Body of pancreas (tissue), 4 donors: ENCODE measurements at regions not wholly inside any gene's neighbourhood (a gene's known extent, or its start where the extent isn't known, plus 50 kb on each side); places are given as distances from the start of the nearest gene placed in this dataset.
A peak's percentile ranks its signal among the peaks of the same experiment; 100 is the strongest.

Source experiments
- ATAC-seq: fragments of 150-250 bp; one replicate; pipeline ENCODE4 v1.9.1; 2016
- DNase-seq, 4 donors: peaks; one replicate each; pipeline ENCODE4 v3.0.0-alpha.2; 2019
- H3K27ac ChIP-seq, 4 donors: fragments of 200-600 bp; sonication (generic); 1 replicate in 3 of 4; 2 replicates in 1 of 4; pipeline versions ENCODE4 v1.5.1 to v1.6.1; 2016 to 2019; ENCODE audit warnings: mild to moderate bottlenecking in 1 of 4, mixed read lengths in 1 of 4, moderate library complexity in 1 of 4
- H3K27me3 ChIP-seq, 2 donors: fragments of 200-600 bp; sonication (generic); one replicate each; pipeline ENCODE4 v1.6.0; 2016; ENCODE audit warnings: mild to moderate bottlenecking in 1 of 2
- H3K36me3 ChIP-seq, 2 donors: fragments of 200-600 bp; sonication (generic); replicated peaks in 1 of 2; 2 replicates each; pipeline ENCODE4 v1.5.1; 2016; ENCODE audit warnings: low read depth in 2 of 2; ENCODE audit not compliant: insufficient read depth in 1 of 2
- H3K4me1 ChIP-seq: fragments of 200-600 bp; sonication (generic); one replicate; pipeline ENCODE4 v1.6.0; 2016
- H3K4me3 ChIP-seq, 2 donors: fragments of 200-600 bp; sonication (generic); 1 replicate in 1 of 2; 2 replicates in 1 of 2; pipeline ENCODE4 v1.5.1; 2016 to 2019
- H3K9me3 ChIP-seq, 3 donors: fragments of 200-600 bp; sonication (generic); 1 replicate in 2 of 3; 2 replicates in 1 of 3; pipeline ENCODE4 v1.5.1; 2016
- CTCF ChIP-seq, 7 experiments: fragments of 450-650 bp in 4 of 7; fragments of 200-600 bp in 3 of 7; sonication (generic) in 3 of 7; IDR thresholded peaks; one replicate each; pipeline ENCODE4 v1.5.1; 2016 to 2019; ENCODE audit warnings: antibody characterized with exemption in 7 of 7
- POLR2A ChIP-seq, 3 donors: fragments of 450-650 bp; IDR thresholded peaks; one replicate each; pipeline ENCODE4 v1.6.1; 2016; ENCODE audit warnings: antibody characterized with exemption in 3 of 3, mild to moderate bottlenecking in 2 of 3
- WGBS, 2 donors: methylation state at CpG; one replicate each; pipeline ENCODE4 v1.1.5; 2017; 5-methylcytosine and 5-hydroxymethylcytosine counted together
- intact Hi-C: fragments of 100-400 bp; cut with DNase I; formaldehyde crosslinking; loops from one replicate; pipeline ENCODE4 v1.15.1; 2023

GRCh38 chr5:135193213-135194125 lies 159.4 kb upstream of the PITX1 start:
- ATAC-seq = no peak
- TF ChIP-seq CTCF (IDR thresholded peaks at IDR 0.05) (no peak), POLR2A (IDR thresholded peaks at IDR 0.05) (no peak)
- intact Hi-C loops = loop anchor here (10.0 kb wide), 1 partner anchor 279 kb away; no protein-coding TSS in a partner anchor

GRCh38 chr5:135192351-135192750 lies 158.3 kb upstream of the PITX1 start:
- 82 to 100% methylated on average over 1 to 7 of the region's 7 CpGs for WGBS, 2 donors
- Histone ChIP-seq H3K4me3 (no peak overlapping the region), H3K27me3 (no peaks in the 10 kb centered on the region), H3K27ac (no peak overlapping the region), H3K36me3 (no peaks in the 10 kb centered on the region), H3K9me3 (no peaks in the 10 kb centered on the region), H3K4me1 (peaks cover 5% of the 10 kb centered on the region)
- intact Hi-C loops = loop anchor here (10.0 kb wide), 1 partner anchor 278 kb away; no protein-coding TSS in a partner anchor
- TF ChIP-seq POLR2A (IDR thresholded peaks at IDR 0.05) (no peak), CTCF (IDR thresholded peaks at IDR 0.05) (no peak)
- ATAC-seq = no peak
- DNase-seq = no peak

More at GRCh38 chr5:135193213-135194125, 159.4 kb upstream of the PITX1 start:
- DNase-seq = no peak
- Histone ChIP-seq H3K36me3 (no peaks in the 10 kb centered on the region), H3K9me3 (no peaks in the 10 kb centered on the region), H3K4me1 (peaks cover 5% of the 10 kb centered on the region), H3K27ac (no peak overlapping the region), H3K4me3 (no peak overlapping the region), H3K27me3 (no peaks in the 10 kb centered on the region)
- 52 to 63% methylated on average over 8 of the region's 8 CpGs for WGBS, 2 donors

GRCh38 chr5:135191084-135191826 lies 157.2 kb upstream of the PITX1 start:
- 10 to 22% methylated on average over 4 to 54 of the region's 54 CpGs for WGBS, 2 donors
- ATAC-seq (peak; percentile 95), DNase-seq (peak; percentile 72 to 79 (median 78))
- H3K27ac ChIP-seq = no peak overlapping the region
- intact Hi-C loops = loop anchor here (10.0 kb wide), 1 partner anchor 276 kb away; no protein-coding TSS in a partner anchor
- peaks cover 5% of the 10 kb centered on the region for H3K4me1 ChIP-seq
- no peaks in the 10 kb centered on the region for H3K27me3 ChIP-seq
- TF ChIP-seq POLR2A (IDR thresholded peaks at IDR 0.05) (no peak), CTCF (IDR thresholded peaks at IDR 0.05) (peak; percentile 85 to 94 (median 92))
- H3K4me3 ChIP-seq = peak overlapping the region in 1 of 2 donors; percentile 39
- no peaks in the 10 kb centered on the region for H3K36me3 ChIP-seq
- no peaks in the 10 kb centered on the region for H3K9me3 ChIP-seq

GRCh38 chr5:135190416-135191083 lies 156.5 kb upstream of the PITX1 start:
- H3K4me3 ChIP-seq = peak overlapping the region in 1 of 2 donors; percentile 39
- intact Hi-C loops = loop anchor here (10.0 kb wide), 1 partner anchor 276 kb away; no protein-coding TSS in a partner anchor
- H3K27me3 ChIP-seq = no peaks in the 10 kb centered on the region

More at GRCh38 chr5:135190416-135191083, 156.5 kb upstream of the PITX1 start:
- DNase-seq (no peak), ATAC-seq (no peak)
- 58 to 61% methylated on average over 22 of the region's 22 CpGs for WGBS, 2 donors
- Histone ChIP-seq H3K4me1 (peaks cover 5% of the 10 kb centered on the region), H3K27ac (no peak overlapping the region), H3K36me3 (no peaks in the 10 kb centered on the region), H3K9me3 (no peaks in the 10 kb centered on the region)
- TF ChIP-seq POLR2A (IDR thresholded peaks at IDR 0.05) (no peak), CTCF (IDR thresholded peaks at IDR 0.05) (no peak)
